Mononuclear cell (primary cell): ENCODE measurements at regions not wholly inside any gene's neighbourhood (a gene's known extent, or its start where the extent isn't known, plus 50 kb on each side); places are given as distances from the start of the nearest gene placed in this dataset.

Source experiments
- H3K27me3 ChIP-seq: 2 replicates; pipeline ENCODE4 v1.6.0; 2011; ENCODE audit warnings: low read length, control low read depth; ENCODE audit not compliant: insufficient read depth
- H3K4me1 ChIP-seq: 2 replicates; pipeline ENCODE4 v1.5.1; 2011; ENCODE audit warnings: mild to moderate bottlenecking, low read length, control low read depth; ENCODE audit not compliant: insufficient read depth
- H3K4me3 ChIP-seq: 2 replicates; pipeline ENCODE4 v1.5.1; 2011; ENCODE audit warnings: mild to moderate bottlenecking, low read length, moderate library complexity
- H3K9me3 ChIP-seq: 2 replicates; pipeline ENCODE4 v1.5.1; 2011; ENCODE audit warnings: low read depth, mild to moderate bottlenecking, control low read depth, low read length

DNA sequence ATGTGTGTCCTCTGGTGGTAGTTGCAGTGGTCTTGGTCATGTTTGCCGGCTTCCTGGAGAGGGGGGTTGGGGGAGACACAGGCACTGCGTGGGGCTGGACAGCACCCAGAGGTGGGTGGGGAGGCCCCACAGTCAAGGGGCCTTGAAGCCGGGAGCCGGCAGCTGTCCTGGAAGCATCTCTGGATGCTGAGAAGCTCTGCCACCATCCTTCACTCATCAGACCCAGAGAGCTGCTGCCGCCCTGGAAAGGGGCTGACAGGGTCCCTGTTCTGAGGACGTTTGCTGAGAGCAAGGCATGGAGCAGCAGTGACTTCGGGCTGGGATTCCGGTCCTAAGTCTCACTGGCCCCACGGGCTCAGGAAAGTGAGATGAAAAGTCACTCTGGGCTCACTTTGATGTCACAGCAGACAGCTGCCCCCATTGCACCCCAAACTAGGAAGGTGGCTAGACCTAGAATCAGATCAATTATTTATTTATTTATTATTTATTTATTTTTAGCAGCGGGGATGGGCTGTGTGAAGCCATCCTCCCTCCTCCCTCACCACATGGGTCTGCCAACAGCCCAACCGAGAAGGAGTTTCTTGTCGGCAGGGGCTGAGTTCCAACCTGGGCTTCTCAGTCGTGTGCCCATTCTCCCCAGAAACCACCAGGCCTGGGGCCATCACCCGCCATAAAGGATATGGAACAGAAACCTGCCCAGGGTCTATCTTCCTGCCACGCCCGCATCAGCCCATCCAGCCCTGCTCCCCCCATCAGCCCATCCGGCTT, 547.4 kb downstream of the PTPRU start:
- peaks cover 3% of the 10 kb centered on the region for H3K27me3 ChIP-seq
- H3K4me1 ChIP-seq = no peaks in the 10 kb centered on the region
- no peak overlapping the region for H3K4me3 ChIP-seq
- H3K9me3 ChIP-seq = no peaks in the 10 kb centered on the region

DNA sequence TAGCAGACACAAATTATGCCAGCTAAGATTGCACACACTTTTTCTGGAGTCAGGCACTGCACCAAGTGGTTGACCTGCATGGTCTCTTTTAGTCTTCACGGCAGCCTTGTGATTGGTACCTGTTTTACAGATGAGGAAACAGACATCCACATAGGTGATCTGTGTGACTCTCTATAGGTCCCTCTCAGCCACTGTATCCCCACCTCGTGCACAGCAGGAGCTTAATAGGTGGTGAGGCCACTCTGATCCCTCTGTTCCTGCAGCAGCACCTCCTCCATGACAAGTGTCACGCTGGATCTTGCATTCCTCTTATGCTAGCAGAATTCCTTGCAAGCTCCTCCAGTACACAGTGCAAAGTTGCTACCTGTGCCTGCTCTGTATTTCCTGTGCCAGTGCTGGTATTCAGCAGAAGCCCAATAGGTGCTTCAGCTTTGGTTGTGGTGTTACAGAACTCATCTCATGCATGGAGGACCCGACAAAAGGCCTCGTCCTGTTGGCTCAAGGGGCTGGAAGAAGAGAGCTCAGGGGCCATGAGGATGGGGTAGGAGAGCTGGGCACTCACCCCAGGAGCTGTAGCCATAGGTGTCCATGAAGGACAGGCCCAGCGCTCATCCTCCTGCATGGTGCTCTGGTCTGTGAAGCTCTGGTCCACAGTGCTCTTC, 546.7 kb downstream of the PTPRU start:
- H3K4me3 ChIP-seq = no peak overlapping the region

DNA sequence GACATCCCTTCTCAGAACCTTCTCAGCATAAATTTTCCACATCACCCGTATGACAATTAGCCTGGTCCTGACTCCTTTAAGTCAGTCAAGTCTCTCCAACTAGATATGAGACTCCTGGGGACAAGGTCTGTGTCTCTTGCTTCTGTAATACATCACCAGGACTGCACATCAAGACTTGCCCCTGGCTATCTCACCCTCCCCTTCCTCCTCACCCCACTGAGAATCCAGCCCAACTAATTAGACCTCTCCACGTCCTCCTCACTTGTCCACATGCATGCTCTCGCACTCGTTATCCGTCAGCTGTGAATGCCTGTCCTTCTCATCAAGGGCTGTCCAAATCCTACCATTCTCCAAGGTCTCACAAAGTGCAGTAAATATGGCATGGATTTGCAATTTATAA, 542.8 kb downstream of the PTPRU start:
- H3K4me3 ChIP-seq = no peak overlapping the region
- peaks cover 14% of the 10 kb centered on the region for H3K27me3 ChIP-seq

More for the DNA sequence above, 546.7 kb downstream of the PTPRU start:
- H3K27me3 ChIP-seq = peaks cover 3% of the 10 kb centered on the region
- H3K9me3 ChIP-seq = no peaks in the 10 kb centered on the region
- H3K4me1 ChIP-seq = no peaks in the 10 kb centered on the region

DNA sequence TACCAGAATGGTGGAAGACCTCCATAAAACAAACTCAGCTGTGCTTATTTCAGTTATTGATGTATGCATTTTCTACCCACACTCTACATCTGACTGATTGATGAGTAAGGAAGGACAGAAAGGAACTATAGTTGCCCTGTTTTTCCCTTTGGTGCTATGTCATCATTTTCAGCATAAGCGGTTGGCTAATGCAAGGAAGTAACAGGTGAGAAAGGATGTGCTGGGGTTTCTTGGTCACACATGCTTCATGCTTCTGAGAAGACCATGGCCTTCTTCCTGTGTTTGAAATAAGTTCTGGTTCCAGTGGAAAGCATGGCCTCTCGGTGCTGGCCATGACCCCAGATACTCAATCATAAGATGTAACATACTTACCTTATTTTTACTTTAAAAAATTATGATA, 541.2 kb downstream of the PTPRU start:
- Histone ChIP-seq H3K9me3 (no peaks in the 10 kb centered on the region), H3K27me3 (peaks cover 14% of the 10 kb centered on the region), H3K4me1 (no peaks in the 10 kb centered on the region), H3K4me3 (no peak overlapping the region)

More for the DNA sequence above, 542.8 kb downstream of the PTPRU start:
- Histone ChIP-seq H3K9me3 (no peaks in the 10 kb centered on the region), H3K4me1 (no peaks in the 10 kb centered on the region)

GRCh38 chr1:29774355-29774754, 538.0 kb downstream of the PTPRU start:
- Histone ChIP-seq H3K4me1 (no peaks in the 10 kb centered on the region), H3K4me3 (no peak overlapping the region), H3K9me3 (no peaks in the 10 kb centered on the region), H3K27me3 (peaks cover 12% of the 10 kb centered on the region)

- Histone ChIP-seq H3K4me1 (no peaks in the 10 kb centered on the region), H3K4me3 (no peak overlapping the region), H3K27me3 (peaks cover 9% of the 10 kb centered on the region)
Measured at GRCh38 chr1:29772584-29773100, 536.3 kb downstream of the PTPRU start.

DNA sequence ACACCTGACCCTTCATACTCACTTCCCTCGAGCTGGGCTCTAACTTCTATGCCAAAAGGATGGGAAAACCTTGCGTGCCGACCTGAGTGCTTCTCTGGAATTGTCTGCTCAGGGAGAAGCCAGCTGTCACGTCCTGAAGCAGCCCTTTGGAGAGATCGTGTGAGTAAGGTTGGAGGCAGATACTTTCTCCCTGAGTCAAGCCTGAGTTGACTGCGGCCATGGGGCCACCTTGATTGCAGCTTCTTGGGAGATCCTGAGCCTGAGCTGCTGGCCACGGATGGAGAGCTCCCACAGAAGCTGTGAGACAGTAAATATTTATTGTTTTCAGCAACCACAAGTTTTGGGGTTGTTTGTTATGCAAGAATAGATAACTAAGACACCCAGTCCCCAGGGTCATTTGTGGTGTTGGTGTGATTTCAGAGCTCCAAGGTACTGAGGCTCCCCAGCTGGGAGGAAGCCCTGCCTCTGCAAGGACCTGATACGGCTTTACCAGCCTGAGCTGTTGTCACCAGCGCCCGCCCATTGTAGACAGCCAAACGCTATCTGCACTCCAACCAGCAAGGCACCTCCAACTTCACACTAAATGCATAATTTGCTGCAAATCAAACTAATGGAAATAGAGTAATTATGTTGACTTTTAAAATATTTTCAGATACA, 531.6 kb downstream of the PTPRU start:
- Histone ChIP-seq H3K27me3 (peaks cover 2% of the 10 kb centered on the region), H3K9me3 (no peaks in the 10 kb centered on the region), H3K4me3 (no peak overlapping the region), H3K4me1 (no peaks in the 10 kb centered on the region)

More at GRCh38 chr1:29772584-29773100, 536.3 kb downstream of the PTPRU start:
- H3K9me3 ChIP-seq = no peaks in the 10 kb centered on the region

GRCh38 chr1:29767088-29767685, 530.9 kb downstream of the PTPRU start:
- Histone ChIP-seq H3K4me1 (no peaks in the 10 kb centered on the region), H3K4me3 (no peak overlapping the region), H3K9me3 (no peaks in the 10 kb centered on the region), H3K27me3 (peaks cover 2% of the 10 kb centered on the region)

GRCh38 chr1:29762635-29763034, 526.3 kb downstream of the PTPRU start:
- peaks cover 2% of the 10 kb centered on the region for H3K27me3 ChIP-seq
- no peak overlapping the region for H3K4me3 ChIP-seq
- no peaks in the 10 kb centered on the region for H3K4me1 ChIP-seq
- no peaks in the 10 kb centered on the region for H3K9me3 ChIP-seq

DNA sequence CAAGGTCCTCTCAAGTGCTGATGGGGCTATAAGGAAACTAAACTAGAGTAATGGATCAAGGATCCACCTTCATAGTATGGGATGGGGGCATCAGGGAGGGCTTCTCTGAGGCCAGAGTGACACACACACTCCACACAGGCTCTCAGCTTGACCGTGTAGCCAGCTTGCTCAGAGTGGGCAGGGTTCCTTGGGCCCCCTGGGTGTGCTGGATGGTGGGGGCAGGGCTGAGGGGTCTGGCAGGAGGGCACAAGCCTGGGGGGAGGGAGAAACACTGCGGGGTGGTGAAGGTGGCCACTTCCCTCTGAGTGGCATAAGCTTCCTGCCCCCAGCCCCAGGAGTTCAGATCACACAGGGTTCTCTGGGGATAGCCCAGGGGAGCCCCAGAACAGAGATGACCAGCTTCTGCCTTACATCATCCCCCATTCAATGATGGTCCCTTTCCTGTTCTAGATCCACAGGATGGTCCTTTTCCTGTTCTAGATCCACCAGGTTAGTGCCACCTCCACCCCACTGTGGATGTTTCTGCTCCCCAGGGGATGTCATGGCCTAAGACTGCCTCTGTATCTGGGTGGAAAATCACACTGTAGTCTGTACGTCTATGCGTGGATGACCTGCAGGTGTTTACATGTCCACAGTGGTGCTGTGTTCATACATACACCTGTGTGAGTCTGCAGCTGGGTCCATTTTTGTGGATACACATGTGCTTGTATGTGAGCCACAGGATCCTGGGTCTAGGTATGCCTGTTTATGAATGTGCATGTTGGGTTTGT, 525.0 kb downstream of the PTPRU start:
- Histone ChIP-seq H3K4me1 (no peaks in the 10 kb centered on the region), H3K27me3 (peaks cover 2% of the 10 kb centered on the region), H3K9me3 (no peaks in the 10 kb centered on the region), H3K4me3 (no peak overlapping the region)

DNA sequence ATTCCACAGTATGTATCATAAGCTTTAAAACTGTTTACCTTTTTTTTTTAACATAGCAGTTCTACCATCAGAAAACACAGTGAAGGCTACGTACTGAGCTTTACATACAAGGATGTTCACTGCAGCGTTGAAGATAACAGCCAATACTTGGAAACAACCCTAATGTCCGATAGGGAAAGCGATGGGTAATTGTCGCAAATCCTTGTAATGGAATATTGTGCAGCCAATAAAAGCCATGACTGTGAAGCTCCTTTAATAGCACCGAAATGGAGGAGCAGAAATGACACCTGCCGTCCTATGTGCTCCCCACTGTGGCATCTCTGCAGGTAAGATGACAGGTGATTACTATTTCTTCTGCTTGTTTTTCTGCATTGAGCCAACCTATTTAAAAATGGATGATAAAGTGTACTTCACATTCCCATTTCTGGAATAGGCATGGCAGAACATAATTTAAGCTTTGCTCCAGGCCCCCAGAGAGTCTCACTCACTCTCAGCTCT, 523.8 kb downstream of the PTPRU start:
- no peaks in the 10 kb centered on the region for H3K4me1 ChIP-seq
- H3K9me3 ChIP-seq = no peaks in the 10 kb centered on the region
- peaks cover 2% of the 10 kb centered on the region for H3K27me3 ChIP-seq
- H3K4me3 ChIP-seq = no peak overlapping the region

GRCh38 chr1:29758781-29759499, 522.6 kb downstream of the PTPRU start:
- H3K9me3 ChIP-seq = no peaks in the 10 kb centered on the region
- H3K4me3 ChIP-seq = no peak overlapping the region
- peaks cover 2% of the 10 kb centered on the region for H3K27me3 ChIP-seq
- H3K4me1 ChIP-seq = no peaks in the 10 kb centered on the region

DNA sequence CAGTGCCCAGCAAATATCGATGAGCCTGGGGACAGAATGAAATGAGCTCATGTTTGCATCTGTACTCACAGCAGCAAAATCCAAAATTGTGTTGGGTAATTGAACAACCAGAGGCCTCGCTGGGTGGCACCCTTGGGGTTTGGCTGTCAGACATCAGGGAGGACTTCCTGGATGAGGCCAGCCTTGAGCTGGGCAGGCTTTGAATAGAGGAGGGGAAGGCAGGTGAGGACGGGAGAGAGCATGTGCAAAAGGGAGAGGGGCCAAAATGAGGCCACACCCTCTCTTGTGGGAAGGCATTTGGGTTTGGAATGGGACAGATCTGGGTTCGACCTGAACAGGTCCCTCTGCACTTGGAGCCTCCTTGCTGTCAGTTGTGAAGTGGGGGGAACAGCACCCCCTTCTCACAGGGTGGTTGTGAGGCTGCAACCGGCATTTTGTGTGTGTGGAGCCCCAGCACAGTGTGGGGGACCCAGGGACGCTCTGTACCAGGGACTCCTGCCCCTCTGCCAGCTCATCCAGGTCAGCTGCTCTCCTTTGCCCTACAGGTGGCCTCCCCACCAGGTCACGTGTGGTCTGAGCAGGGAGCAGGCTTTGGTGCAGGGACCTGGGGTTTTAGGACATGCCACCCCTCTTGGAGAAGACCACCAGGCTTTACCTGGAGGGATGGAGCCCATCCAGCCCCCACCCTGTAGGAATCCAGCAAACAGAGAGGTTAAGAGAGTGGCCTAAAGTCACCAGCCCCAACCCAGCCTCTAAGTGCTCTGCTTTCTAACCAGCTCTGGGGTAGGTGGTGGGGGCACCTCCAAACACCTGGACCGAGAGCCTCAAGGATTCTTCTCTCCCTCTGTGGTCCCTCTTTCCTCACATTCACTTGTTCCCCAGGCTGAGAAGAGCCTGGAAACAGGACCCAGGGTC, 521.8 kb downstream of the PTPRU start:
- no peak overlapping the region for H3K4me3 ChIP-seq
- H3K27me3 ChIP-seq = no peaks in the 10 kb centered on the region

More for the DNA sequence above, 521.8 kb downstream of the PTPRU start:
- H3K4me1 ChIP-seq = no peaks in the 10 kb centered on the region
- H3K9me3 ChIP-seq = no peaks in the 10 kb centered on the region
